Stimulated activated naive CD8-positive, alpha-beta T cell treated with anti-CD3 and anti-CD28 coated beads, Interleukin-15, Interleukin-2, amounts not matched to agents 100 ng/mL and 50 ng/mL, for 24 hours (primary cell): ENCODE measurements at regions not wholly inside any gene's neighbourhood (a gene's known extent, or its start where the extent isn't known, plus 50 kb on each side); places are given as distances from the start of the nearest gene placed in this dataset.

ENCODE experiments used
- H3K27ac Mint-ChIP-seq: one replicate; pipeline ENCODE4 v1.8.0; 2021; ENCODE audit warnings: mild to moderate bottlenecking, mixed read lengths
- H3K27me3 Mint-ChIP-seq: one replicate; pipeline ENCODE4 v1.8.0; 2021; ENCODE audit warnings: mixed read lengths
- H3K36me3 Mint-ChIP-seq: one replicate; pipeline ENCODE4 v1.8.0; 2021; ENCODE audit warnings: low read depth, mixed read lengths
- H3K4me1 Mint-ChIP-seq: one replicate; pipeline ENCODE4 v1.8.0; 2021; ENCODE audit warnings: low read depth, mixed read lengths
- H3K4me3 Mint-ChIP-seq: one replicate; pipeline ENCODE4 v1.8.0; 2021; ENCODE audit warnings: mild to moderate bottlenecking, mixed read lengths
- H3K9me3 Mint-ChIP-seq: one replicate; pipeline ENCODE4 v1.8.0; 2021; ENCODE audit warnings: mixed read lengths

DNA sequence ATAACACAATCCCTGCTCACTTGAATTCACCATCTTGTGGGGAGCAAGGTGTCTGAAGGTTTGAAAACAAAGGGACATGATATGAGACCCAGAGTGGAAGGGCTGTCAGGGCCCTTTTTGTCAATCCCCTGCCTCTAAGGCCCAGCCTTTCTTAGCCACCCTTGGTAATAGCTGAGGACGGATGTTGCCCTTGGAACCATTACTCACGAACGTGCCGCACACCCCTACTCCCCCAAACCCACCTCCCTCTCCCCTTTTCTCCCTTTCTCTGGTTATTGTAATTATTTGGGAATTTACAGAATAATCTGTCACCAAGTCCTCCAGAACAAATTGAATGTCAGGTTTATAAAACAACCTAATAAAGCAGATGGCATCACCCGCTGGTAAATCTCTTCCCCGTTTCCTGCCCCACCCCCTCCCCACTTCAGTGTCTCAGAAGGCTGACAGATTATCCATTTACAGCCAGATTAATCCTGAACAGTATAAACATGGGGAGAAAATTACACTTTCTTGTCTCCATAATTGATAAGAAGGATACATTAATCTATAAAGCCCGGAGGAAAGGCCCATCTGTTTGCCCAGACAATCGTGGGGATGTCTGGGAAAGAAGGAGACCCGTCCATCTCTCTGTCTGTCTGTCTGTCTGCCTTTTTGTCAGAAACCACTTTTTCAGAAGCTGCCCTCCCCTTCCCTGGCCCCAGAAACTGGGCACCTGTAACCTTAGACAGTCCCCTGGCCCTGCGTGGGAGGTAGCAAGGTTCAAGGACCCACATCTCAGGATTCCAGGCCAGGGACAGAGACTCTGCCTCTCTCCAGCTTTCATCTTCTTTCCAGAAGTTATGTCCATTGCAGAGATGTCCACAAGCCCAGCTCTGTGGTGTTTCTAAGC, 60.6 kb upstream of the CD34 start:
- H3K27ac Mint-ChIP-seq: no peak overlapping the region
- H3K27me3 Mint-ChIP-seq: peaks cover 21% of the 10 kb centered on the region
- H3K4me3 Mint-ChIP-seq: no peak overlapping the region
- no peaks in the 10 kb centered on the region for H3K4me1 Mint-ChIP-seq
- no peaks in the 10 kb centered on the region for H3K36me3 Mint-ChIP-seq
- H3K9me3 Mint-ChIP-seq: no peaks in the 10 kb centered on the region

DNA sequence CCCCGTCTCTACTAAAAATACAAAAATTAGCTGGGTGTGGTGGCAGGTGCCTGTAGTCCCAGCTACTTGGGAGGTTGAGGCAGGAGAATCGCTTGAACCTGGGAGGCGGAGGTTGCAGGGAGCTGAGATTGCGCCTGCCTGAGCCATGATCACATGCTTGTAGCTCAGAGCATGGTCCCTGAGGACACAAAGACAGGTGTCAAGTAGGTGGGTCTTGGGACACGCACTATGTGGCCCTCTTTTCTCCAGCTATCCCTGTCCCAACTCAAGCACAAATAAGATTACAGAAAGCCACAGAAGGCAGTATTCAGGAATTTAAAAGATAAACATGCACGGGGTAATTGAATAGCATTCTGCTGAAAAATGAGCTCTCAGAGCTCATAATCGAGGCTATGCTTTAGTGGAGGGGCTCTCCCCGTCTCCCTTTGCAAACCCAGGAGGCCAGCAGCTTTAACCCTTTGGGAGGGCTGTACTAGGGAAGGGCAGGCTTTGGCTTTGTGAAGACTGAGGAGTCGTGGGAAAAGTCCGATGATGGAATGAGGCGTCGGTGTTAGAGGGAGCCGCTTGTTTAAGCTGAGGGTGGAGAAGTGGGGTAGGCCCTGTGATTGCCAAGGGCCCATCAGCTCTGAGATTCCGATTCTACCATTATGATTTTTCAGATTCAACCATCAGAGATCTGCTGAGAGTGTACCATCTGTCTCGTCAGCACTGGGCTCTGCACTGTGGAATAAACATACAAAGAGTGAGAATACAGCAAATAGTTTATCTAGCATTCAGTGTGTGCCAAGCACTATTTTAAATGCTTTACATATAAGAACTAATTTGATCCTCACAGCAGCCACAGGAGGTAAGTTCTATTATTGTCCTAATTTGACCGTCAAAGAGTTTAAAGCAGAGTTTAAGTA, 59.7 kb upstream of the CD34 start:
- peaks cover 21% of the 10 kb centered on the region for H3K27me3 Mint-ChIP-seq
- H3K27ac Mint-ChIP-seq: no peak overlapping the region
- no peaks in the 10 kb centered on the region for H3K9me3 Mint-ChIP-seq
- H3K36me3 Mint-ChIP-seq: no peaks in the 10 kb centered on the region
- H3K4me3 Mint-ChIP-seq: no peak overlapping the region
- H3K4me1 Mint-ChIP-seq: no peaks in the 10 kb centered on the region

DNA sequence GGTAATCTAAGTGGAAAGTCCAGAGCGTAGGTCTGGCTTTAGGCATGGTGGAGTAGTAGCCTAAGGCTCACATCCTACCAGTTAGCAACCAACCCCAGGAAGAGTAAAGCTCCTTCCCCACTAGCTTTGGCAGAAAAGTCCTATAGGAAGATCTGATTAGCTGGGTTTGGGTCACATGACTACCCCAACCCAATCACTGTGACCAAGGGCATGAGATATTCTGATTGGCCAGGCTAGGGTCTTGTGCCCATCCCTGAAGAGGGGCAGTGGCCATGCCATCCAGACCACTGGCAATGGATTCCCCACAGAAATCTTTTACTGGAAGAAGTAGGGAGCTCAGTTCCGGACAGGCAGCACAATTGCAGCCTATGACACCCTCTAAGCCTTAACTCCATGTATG, 58.6 kb upstream of the CD34 start:
- no peaks in the 10 kb centered on the region for H3K36me3 Mint-ChIP-seq
- H3K4me1 Mint-ChIP-seq: no peaks in the 10 kb centered on the region
- peaks cover 21% of the 10 kb centered on the region for H3K27me3 Mint-ChIP-seq
- H3K4me3 Mint-ChIP-seq: no peak overlapping the region
- H3K9me3 Mint-ChIP-seq: no peaks in the 10 kb centered on the region
- H3K27ac Mint-ChIP-seq: no peak overlapping the region

DNA sequence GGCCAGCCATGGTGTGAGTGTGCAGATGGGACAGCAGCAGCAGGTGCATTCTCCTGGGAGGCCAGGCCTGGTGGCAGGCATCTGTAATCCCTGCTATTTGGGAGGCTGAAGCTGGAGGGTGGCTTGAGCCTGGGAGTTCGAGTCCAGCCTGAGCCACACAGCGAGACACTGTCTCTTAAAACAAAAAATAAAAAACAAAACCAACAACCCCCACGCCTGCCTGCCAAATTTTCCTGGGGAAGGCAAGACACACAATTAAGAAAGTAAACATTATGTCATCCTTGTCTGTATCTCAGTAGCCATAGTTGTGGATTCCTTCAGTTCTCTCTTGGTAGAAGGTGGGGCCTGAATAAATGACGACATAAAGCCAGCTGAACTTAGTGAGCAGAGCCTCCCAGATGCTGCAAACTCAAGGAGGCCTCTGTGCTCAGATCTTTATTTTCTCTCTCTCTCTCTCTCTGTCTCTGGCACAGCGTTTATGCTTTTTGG, 57.6 kb upstream of the CD34 start:
- peaks cover 15% of the 10 kb centered on the region for H3K27me3 Mint-ChIP-seq

DNA sequence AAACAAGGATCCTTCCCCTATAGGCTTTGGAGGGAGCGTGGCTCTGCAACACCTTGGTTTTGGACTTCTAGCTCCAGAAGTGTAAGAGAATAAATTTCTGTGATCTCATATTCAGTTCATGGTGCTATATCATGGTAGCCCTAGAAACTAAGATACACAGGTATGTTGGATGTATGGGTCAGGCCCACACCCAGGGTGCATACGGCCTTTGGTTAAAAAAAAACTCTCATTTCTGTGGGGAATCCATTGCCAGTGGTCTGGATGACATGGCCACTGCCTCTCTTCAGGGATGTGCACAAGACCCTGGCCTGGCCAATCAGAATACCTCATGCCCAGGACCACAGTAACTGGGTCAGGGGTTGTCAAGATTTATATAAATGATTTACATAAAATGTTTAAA, 56.8 kb upstream of the CD34 start:
- Mint-ChIP-seq H3K27me3 (peaks cover 9% of the 10 kb centered on the region), H3K36me3 (no peaks in the 10 kb centered on the region), H3K4me3 (no peak overlapping the region), H3K27ac (no peak overlapping the region), H3K9me3 (no peaks in the 10 kb centered on the region), H3K4me1 (peaks cover 4% of the 10 kb centered on the region)

More for the DNA sequence above, 57.6 kb upstream of the CD34 start:
- H3K4me3 Mint-ChIP-seq: no peak overlapping the region
- H3K36me3 Mint-ChIP-seq: no peaks in the 10 kb centered on the region
- no peaks in the 10 kb centered on the region for H3K4me1 Mint-ChIP-seq
- no peaks in the 10 kb centered on the region for H3K9me3 Mint-ChIP-seq
- H3K27ac Mint-ChIP-seq: no peak overlapping the region

DNA sequence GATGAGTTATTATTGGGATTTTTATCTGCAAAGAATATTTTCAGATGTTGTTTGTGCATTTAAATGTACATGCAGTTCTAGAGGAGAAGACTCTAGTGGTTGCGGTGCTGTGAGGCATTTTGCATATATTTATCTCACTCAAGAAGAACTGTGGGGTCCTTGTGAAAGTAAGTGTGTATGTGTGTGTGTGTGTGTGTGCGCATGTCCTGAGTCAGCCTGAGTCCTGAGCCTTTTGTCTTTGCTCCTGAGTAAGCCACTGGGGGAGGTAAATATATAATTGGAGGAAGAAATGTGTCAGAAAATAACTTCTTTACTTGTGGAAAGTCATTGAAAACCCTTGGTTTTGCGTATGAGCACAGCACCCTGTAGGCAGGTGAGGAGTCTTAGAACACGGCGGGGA, 55.6 kb upstream of the CD34 start:
- Mint-ChIP-seq H3K4me3 (no peak overlapping the region), H3K27ac (no peak overlapping the region), H3K27me3 (peaks cover 4% of the 10 kb centered on the region), H3K9me3 (no peaks in the 10 kb centered on the region), H3K4me1 (peaks cover 8% of the 10 kb centered on the region), H3K36me3 (no peaks in the 10 kb centered on the region)

DNA sequence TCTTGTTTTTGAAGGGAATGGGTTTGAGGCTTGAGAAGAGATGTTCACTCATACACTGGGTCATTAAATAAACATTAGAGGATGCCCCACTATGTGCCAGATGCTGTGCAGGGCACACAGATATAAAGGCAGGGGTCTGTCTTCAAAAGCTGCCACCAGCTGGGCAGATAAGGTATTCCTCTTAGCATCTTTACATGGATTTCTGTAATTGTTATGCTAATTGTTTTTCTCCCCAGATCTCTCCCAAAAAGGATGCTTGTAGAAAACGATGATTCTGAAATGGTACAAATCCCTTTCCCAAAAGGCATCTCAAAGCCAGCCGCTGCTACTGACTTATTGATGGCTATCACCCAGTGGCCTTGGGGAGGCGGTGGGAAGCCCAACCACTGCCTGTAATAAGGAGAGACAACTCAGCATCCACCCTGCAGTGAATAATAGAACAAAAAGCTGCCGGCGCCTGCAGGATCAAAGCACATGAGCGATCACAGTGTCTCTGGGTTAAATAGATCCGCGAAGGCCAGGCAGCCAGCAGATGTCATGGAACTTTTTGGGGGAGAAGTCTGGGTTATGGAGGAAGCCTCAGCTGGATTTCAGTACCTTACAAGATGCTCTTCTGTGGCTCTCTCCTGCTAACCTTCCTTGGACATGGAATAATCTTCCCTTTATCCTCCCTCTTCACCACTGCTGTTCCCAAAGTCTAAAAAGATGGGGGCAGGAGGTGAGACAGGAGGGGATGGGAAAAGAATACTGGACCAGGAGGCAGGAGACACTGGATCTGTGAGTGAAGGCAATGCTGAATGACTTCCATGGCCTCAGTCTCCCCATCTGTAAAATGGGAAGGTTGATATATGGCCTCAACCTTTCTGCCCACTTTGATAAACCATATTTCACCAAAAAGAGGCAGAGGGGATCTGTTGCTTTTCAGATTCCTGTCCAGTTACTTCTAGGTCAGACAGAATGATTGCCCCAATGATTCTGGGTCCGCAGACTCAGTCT, 54.8 kb upstream of the CD34 start:
- Mint-ChIP-seq H3K4me1 (peaks cover 8% of the 10 kb centered on the region), H3K27me3 (peaks cover 10% of the 10 kb centered on the region), H3K36me3 (no peaks in the 10 kb centered on the region), H3K4me3 (no peak overlapping the region), H3K27ac (no peak overlapping the region), H3K9me3 (no peaks in the 10 kb centered on the region)

DNA sequence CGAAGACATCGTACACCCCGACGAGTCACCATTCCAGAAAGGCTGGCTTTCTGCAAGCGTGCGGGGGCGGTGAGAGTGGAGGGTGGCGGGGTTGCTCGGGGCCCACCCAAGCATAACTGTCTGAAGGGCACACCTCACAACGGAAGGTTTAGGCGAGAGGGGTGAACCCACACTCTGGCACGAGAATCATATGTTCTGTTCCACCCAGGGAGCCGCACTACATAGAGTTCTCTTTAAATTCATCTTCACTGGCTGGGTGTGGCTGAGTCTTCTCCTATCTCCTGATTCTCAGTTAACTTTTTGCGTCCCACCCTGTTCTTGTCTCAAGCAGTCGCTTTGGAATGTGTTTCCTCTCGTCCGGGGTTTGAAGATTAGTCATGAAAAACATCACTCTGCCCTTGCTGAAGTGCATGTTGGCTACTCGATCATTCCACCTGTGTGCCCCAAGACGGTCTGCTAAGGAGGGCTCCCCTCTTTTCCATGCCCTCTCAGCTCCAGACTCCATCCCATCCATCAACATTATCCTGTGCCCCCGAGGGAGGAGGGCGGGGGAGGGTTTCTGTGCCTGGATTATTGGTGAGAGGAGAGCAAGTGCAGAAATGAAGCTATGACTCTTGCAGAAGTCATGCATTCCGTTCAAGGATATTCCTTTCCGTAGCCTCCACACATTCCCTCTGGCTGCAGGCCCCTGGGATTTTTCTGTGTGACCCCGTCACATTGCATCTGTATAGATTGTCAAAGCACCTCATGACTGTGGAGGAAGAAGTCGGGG, 53.5 kb upstream of the CD34 start:
- Mint-ChIP-seq H3K27ac (no peak overlapping the region), H3K9me3 (no peaks in the 10 kb centered on the region), H3K27me3 (peaks cover 23% of the 10 kb centered on the region), H3K4me1 (peaks cover 8% of the 10 kb centered on the region), H3K4me3 (peak overlapping the region; percentile 9), H3K36me3 (no peaks in the 10 kb centered on the region)

DNA sequence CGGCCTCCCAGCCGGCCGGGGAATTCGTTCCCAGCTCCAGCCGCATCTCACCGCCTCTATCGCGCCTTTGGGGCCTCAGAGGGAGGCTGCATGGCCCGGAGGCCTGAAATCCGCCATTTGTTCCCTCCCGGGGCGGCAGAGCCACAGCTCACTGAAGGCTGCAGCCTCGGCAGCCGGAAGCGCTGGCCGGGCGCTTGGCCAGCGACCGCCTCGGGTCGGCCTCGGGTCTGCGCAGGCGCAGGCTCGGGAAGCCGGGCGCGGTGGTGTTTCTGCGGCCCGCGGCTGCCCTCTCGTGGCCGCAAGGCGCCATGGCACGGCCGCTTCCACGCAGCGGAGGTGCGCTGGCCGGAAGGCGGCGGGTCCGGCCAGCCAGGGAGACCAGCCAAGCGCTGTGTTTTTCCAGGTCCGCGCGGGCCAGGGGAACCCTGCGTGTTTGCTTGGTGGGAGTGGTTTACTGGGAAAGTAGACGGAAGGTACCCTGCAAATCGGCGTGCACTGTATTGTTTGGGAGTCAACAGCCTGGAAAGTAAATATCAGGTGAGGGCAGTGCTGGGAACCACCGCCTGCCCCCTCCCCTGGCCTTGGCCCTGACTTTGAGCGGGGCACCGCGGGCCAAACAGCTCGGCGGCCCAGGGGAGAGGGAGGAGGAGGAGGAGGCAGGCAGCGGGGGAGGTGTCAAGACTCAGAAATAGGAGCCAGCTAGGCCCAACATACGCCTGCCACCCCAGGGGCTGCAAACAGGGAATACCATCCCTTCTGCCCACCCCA, 52.7 kb upstream of the CD34 start:
- no peaks in the 10 kb centered on the region for H3K9me3 Mint-ChIP-seq
- peak overlapping the region; percentile 74 for H3K27ac Mint-ChIP-seq
- peaks cover 8% of the 10 kb centered on the region for H3K4me1 Mint-ChIP-seq
- peaks cover 23% of the 10 kb centered on the region for H3K27me3 Mint-ChIP-seq
- H3K36me3 Mint-ChIP-seq: no peaks in the 10 kb centered on the region
- peak overlapping the region; percentile 81 for H3K4me3 Mint-ChIP-seq

DNA sequence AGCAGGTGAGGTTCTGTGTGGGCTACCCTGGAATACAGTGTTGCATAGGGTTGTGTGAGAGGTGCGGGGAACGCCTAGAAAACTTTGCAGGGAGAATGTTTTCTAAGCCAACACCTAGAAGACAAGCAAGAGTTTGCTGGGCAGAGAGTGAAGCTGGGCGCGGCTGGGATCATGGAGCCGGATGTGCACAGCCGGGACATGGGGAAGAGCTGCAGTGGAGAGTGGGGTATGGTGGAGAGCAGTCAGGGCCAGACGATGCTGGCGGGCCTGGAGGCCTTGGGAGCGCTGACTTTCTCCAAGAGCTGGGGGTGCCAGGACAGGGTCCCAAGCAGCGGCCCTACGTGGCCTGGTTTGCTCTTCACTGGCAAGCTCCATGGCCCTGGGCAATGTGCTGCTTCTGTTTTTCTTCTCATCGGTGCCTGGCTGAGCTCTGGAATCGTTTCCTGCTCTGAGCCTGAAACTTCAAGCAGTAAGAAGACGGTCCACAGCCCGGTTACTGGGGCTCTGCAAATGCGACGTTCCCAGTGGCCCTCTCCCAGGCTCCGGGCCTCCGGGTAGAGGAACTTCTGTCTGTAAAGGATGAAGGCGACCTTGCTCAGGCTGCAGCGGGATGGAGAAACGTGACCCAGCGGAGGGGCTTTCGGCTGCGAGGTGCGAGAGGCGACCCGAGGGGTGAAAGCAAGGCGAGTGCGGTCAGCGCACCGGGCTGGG, 51.9 kb upstream of the CD34 start:
- no peaks in the 10 kb centered on the region for H3K9me3 Mint-ChIP-seq
- peaks cover 31% of the 10 kb centered on the region for H3K27me3 Mint-ChIP-seq
- peak overlapping the region; percentile 74 for H3K27ac Mint-ChIP-seq
- H3K4me3 Mint-ChIP-seq: peak overlapping the region; percentile 81
- H3K36me3 Mint-ChIP-seq: no peaks in the 10 kb centered on the region
- H3K4me1 Mint-ChIP-seq: peaks cover 8% of the 10 kb centered on the region
